ENCODE measurements at regions not wholly inside any gene's neighbourhood (a gene's known extent, or its start where the extent isn't known, plus 50 kb on each side); places are given as distances from the start of the nearest gene placed in this dataset.

DNA sequence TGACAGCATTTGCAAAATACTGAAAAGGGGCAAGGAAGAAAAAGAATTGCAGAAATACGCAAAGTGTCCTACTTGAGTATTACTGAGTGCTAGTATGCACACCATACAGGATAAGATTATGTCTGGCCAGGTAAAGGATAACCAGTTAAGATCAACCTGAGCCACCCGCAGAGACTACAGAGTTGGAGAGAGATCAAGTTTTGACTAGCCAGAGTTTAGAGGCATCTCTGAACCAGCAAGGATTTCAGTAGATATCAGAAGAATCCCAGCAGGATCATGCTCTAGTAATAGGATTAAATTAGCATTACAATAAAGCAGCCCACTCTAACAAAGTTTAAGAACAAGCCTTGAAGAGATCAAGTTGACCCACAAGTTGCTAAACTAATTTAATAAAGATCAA lies 232.7 kb upstream of the HSFY2 start:
- Histone ChIP-seq H2AFZ (ENCODE audit: low read depth, low read length, poor library complexity, severe bottlenecking) (no peak overlapping the region), H3K36me3 (ENCODE audit: control insufficient read depth in 1 of 2, insufficient read depth in 2 of 2, low read length in 2 of 2) (no peaks in the 10 kb centered on the region), H3K4me2 (ENCODE audit: low read length) (no peak overlapping the region), H3K27ac (ENCODE audit: low read depth, low read length) (no peak overlapping the region), H3K9me2 (ENCODE audit: insufficient read depth) (no peaks in the 10 kb centered on the region), H3K4me3 (replicated peaks in 1 of 2; ENCODE audit: low read depth in 1 of 2, low read length in 2 of 2) (no peak overlapping the region), H3K27me3 (ENCODE audit: insufficient read depth, low read length) (no peaks in the 10 kb centered on the region), H4K20me1 (ENCODE audit: insufficient read depth) (no peaks in the 10 kb centered on the region), H3K9me3 (ENCODE audit: control insufficient read depth in 1 of 2, insufficient read depth in 1 of 2, low read depth in 1 of 2, low read length in 2 of 2) (no peaks in the 10 kb centered on the region), H3K4me1 (ENCODE audit: control insufficient read depth in 1 of 2, insufficient read depth in 2 of 2, low read length in 2 of 2) (no peaks in the 10 kb centered on the region), H3K79me2 (ENCODE audit: insufficient read depth, low read length) (no peaks in the 10 kb centered on the region), H3K9ac (ENCODE audit: low read length) (no peak overlapping the region)
- no peak for DNase-seq (ENCODE audit: low read depth, low spot score)
- no peak for TF ChIP-seq REST (IDR thresholded peaks at IDR 0.05; ENCODE audit: low read depth)
- TF ChIP-seq, protein P1, sequence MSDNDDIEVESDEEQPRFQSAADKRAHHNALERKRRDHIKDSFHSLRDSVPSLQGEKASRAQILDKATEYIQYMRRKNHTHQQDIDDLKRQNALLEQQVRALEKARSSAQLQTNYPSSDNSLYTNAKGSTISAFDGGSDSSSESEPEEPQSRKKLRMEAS (IDR thresholded peaks at IDR 0.05) = no peak
- TF ChIP-seq ELF1 (IDR thresholded peaks at IDR 0.05; ENCODE audit: borderline replicate concordance, low read depth) = no peak
- ChIA-PET CTCF (no interaction called here), POLR2A (no interaction called here), RAD21 (ENCODE audit: low non-redundant PET in 1 of 2, low total read pairs in 2 of 2, uncharacterized antibody in 2 of 2, unreplicated experiment in 2 of 2) (no interaction called here)
- no peak for ATAC-seq
- intact Hi-C loops (cut with micrococcal nuclease) = no loop called here
- no TSS peak for BruUV-seq (replicated peaks)

GRCh38 chrY:19005579-19005978 lies 232.0 kb upstream of the HSFY2 start:
- no peaks in the 10 kb centered on the region for H3K79me2 ChIP-seq (ENCODE audit: insufficient read depth, low read length)
- no peak overlapping the region for H3K9ac ChIP-seq (ENCODE audit: low read length)
- no peak overlapping the region for H3K27ac ChIP-seq (ENCODE audit: low read depth, low read length)
- RAD21 ChIA-PET (ENCODE audit: low non-redundant PET in 1 of 2, low total read pairs in 2 of 2, uncharacterized antibody in 2 of 2, unreplicated experiment in 2 of 2) = no interaction called here
- H4K20me1 ChIP-seq (ENCODE audit: insufficient read depth) = no peaks in the 10 kb centered on the region
- no TSS peak for BruUV-seq (replicated peaks)
- H3K36me3 ChIP-seq (ENCODE audit: control insufficient read depth in 1 of 2, insufficient read depth in 2 of 2, low read length in 2 of 2) = no peaks in the 10 kb centered on the region
- POLR2A ChIA-PET = no interaction called here
- DNase-seq (ENCODE audit: low read depth, low spot score) (no peak), ATAC-seq (no peak)
- CTCF ChIA-PET = no interaction called here
- intact Hi-C loops (cut with micrococcal nuclease) = no loop called here
- H3K9me3 ChIP-seq (ENCODE audit: control insufficient read depth in 1 of 2, insufficient read depth in 1 of 2, low read depth in 1 of 2, low read length in 2 of 2) = no peaks in the 10 kb centered on the region
- H3K4me3 ChIP-seq (replicated peaks in 1 of 2; ENCODE audit: low read depth in 1 of 2, low read length in 2 of 2) = no peak overlapping the region
- H3K27me3 ChIP-seq (ENCODE audit: insufficient read depth, low read length) = no peaks in the 10 kb centered on the region
- H3K4me2 ChIP-seq (ENCODE audit: low read length) = no peak overlapping the region
- H2AFZ ChIP-seq (ENCODE audit: low read depth, low read length, poor library complexity, severe bottlenecking) = no peak overlapping the region
- TF ChIP-seq, protein P2, sequence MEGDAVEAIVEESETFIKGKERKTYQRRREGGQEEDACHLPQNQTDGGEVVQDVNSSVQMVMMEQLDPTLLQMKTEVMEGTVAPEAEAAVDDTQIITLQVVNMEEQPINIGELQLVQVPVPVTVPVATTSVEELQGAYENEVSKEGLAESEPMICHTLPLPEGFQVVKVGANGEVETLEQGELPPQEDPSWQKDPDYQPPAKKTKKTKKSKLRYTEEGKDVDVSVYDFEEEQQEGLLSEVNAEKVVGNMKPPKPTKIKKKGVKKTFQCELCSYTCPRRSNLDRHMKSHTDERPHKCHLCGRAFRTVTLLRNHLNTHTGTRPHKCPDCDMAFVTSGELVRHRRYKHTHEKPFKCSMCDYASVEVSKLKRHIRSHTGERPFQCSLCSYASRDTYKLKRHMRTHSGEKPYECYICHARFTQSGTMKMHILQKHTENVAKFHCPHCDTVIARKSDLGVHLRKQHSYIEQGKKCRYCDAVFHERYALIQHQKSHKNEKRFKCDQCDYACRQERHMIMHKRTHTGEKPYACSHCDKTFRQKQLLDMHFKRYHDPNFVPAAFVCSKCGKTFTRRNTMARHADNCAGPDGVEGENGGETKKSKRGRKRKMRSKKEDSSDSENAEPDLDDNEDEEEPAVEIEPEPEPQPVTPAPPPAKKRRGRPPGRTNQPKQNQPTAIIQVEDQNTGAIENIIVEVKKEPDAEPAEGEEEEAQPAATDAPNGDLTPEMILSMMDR (IDR thresholded peaks at IDR 0.05 in 2 of 3, conservative IDR thresholded peaks at IDR 0.05 in 1 of 3; ENCODE audit: borderline replicate concordance in 1 of 3, insufficient read depth in 1 of 3, low read depth in 2 of 3, low read length in 2 of 3) = no peak
- TF ChIP-seq RAD21 (IDR thresholded peaks at IDR 0.05; ENCODE audit: low read depth) (no peak), ZNF274 (IDR thresholded peaks at IDR 0.05; ENCODE audit: low read depth, low read length) (no peak), EZH2phosphoT487 (IDR thresholded peaks at IDR 0.05; ENCODE audit: borderline replicate concordance) (no peak), POLR2A (IDR thresholded peaks at IDR 0.05; ENCODE audit: borderline replicate concordance, extremely low read depth, insufficient read depth, insufficient read length) (no peak), ZFX (IDR thresholded peaks at IDR 0.05) (no peak), EGR1 (IDR thresholded peaks at IDR 0.05; ENCODE audit: low read depth) (no peak), CEBPB (IDR thresholded peaks at IDR 0.05; ENCODE audit: low read depth) (no peak), EZH2 (IDR thresholded peaks at IDR 0.05) (no peak)
- TF ChIP-seq, protein P1 (IDR thresholded peaks at IDR 0.05) = no peak
- no peaks in the 10 kb centered on the region for H3K9me2 ChIP-seq (ENCODE audit: insufficient read depth)
- H3K4me1 ChIP-seq (ENCODE audit: control insufficient read depth in 1 of 2, insufficient read depth in 2 of 2, low read length in 2 of 2) = no peaks in the 10 kb centered on the region
